Daoy (cell line): ENCODE measurements at regions not wholly inside any gene's neighbourhood (a gene's known extent, or its start where the extent isn't known, plus 50 kb on each side); places are given as distances from the start of the nearest gene placed in this dataset.
"Not testable (repeated sequence)": the region's sequence is repeated elsewhere in the genome, so short reads cannot be mapped to it uniquely, and the experiment has no call there.

Source experiments
- DNase-seq: peaks from one replicate; pipeline ENCODE4 v3.0.0-alpha.2; 2015; ENCODE audit warnings: low read depth

GRCh38 chr10:83982812-83983211 lies 156.5 kb upstream of the GHITM start:
- no peak for DNase-seq

GRCh38 chr10:83983578-83984255 lies 155.6 kb upstream of the GHITM start:
- no peak for DNase-seq

GRCh38 chr10:83984256-83984640 lies 155.1 kb upstream of the GHITM start:
- no peak for DNase-seq

GRCh38 chr10:83986800-83987199 lies 152.5 kb upstream of the GHITM start:
- no peak for DNase-seq

GRCh38 chr10:83987216-83987615 lies 152.1 kb upstream of the GHITM start:
- no peak for DNase-seq

GRCh38 chr10:83988435-83988834 lies 150.9 kb upstream of the GHITM start:
- no peak for DNase-seq

- no peak for DNase-seq
Measured at GRCh38 chr10:83990126-83990525, 149.2 kb upstream of the GHITM start.

GRCh38 chr10:83991986-83992753 lies 147.1 kb upstream of the GHITM start:
- no peak for DNase-seq

- no peak for DNase-seq
Measured at GRCh38 chr10:83994325-83994724, 145.0 kb upstream of the GHITM start.

- DNase-seq, result no peak
Measured at GRCh38 chr10:83995738-83996331, 143.5 kb upstream of the GHITM start.

GRCh38 chr10:84004221-84004620 lies 135.1 kb upstream of the GHITM start:
- DNase-seq, result no peak

- no peak for DNase-seq
Measured at GRCh38 chr10:84005403-84005802, 133.9 kb upstream of the GHITM start.

GRCh38 chr10:84007482-84007881 lies 131.8 kb upstream of the GHITM start:
- no peak for DNase-seq

- no peak for DNase-seq
Measured at GRCh38 chr10:84008878-84009277, 130.4 kb upstream of the GHITM start.

- no peak for DNase-seq
Measured at GRCh38 chr10:84012431-84012830, 126.9 kb upstream of the GHITM start.

- DNase-seq, result no peak
Measured at GRCh38 chr10:84012831-84013458, 126.4 kb upstream of the GHITM start.

- DNase-seq, result no peak
Measured at GRCh38 chr10:84015877-84016595, 123.3 kb upstream of the GHITM start.

GRCh38 chr10:84018826-84019225 lies 120.5 kb upstream of the GHITM start:
- no peak for DNase-seq

GRCh38 chr10:84019854-84020458 lies 119.4 kb upstream of the GHITM start:
- DNase-seq, result not testable (repeated sequence)

GRCh38 chr10:84026821-84027257 lies 112.5 kb upstream of the GHITM start:
- DNase-seq, result no peak

- no peak for DNase-seq
Measured at GRCh38 chr10:84029840-84030239, 109.5 kb upstream of the GHITM start.
